Erythroblast (primary cell): ENCODE measurements at regions not wholly inside any gene's neighbourhood (a gene's known extent, or its start where the extent isn't known, plus 50 kb on each side); places are given as distances from the start of the nearest gene placed in this dataset.

Source experiments
- DNase-seq, 2 experiments: peaks; one replicate each; lab custom pipeline; 2025; lab: John Stamatoyannopoulos, UW
- GATA1 ChIP-seq: IDR thresholded peaks from 2 replicates; pipeline ENCODE4 v1.6.1; 2011; ENCODE audit warnings: low read depth, mild to moderate bottlenecking, control low read depth, low read length, moderate library complexity
- POLR2A ChIP-seq: IDR thresholded peaks from 2 replicates; pipeline ENCODE4 v1.6.1; 2011; ENCODE audit warnings: mild to moderate bottlenecking, low read length

DNA sequence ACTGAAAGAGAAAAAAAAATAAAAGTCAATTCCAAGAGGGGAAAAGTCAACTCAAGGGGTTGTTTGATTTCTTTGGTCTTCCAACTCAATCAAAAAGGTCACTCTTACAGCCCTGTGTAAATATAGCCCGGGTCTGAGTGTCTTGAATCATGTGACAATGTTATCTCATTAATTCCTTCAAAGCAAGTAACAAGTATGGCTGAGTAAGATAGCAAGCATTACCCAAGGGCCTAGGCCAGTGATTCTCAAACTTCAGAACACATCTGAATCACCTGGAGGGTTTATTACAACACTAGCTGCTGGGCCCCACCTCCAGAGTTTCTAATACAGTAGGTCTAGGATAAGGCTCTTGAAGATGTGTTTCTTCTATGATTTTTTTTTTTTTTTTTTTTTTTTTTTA lies 125.0 kb downstream of the PRLHR start:
- TF ChIP-seq POLR2A (no peak), GATA1 (no peak)
- no peak for DNase-seq

DNA sequence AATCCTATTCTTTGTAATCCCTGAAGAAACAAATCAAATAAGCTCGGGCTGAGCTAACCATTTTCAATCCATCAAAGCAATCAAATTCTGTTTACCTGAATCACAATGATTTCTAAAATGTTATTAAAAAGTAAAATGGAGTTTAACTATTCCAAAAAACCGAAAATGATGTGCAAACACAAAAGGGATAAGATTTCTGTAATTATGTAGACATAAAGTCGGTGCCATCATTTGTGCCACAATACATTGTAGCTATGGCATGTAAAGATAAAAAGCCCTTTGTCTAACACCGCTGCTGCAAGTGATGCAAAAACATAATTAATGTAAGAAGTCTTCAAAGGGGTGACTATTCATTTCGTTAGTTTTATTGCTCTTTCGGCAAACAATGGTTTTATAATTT lies 125.1 kb upstream of the FAM204A start:
- TF ChIP-seq GATA1: no peak
- no peak for TF ChIP-seq POLR2A
- DNase-seq: no peak

DNA sequence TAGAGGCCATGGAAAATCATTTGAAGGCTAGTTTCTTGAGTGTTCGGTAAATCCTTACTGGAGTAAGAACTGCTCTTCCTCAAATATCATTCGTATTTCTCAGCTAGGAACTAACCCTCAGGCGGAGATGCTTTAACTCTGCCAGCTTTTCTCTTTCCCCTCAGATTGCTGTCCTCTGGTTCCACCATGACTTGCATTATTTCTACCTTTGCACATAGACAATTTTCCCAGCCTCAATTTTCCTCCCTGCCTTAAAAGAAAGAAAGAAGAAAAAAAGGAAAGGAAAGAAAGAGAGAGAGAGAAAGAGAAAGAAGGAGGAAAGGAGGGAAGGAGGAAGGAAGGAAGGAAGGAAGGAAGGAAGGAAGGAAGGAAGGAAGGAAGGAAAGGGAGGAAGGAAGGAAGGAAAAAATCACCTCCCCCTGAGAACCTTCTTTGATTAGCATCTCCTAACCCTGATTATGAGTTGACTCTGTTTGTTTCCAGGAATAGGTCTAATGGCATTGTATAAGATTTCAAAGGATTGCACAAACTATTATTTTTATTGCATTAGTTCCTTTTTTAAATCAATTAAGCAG lies 123.3 kb upstream of the FAM204A start:
- TF ChIP-seq GATA1 (no peak), POLR2A (no peak)
- no peak for DNase-seq

DNA sequence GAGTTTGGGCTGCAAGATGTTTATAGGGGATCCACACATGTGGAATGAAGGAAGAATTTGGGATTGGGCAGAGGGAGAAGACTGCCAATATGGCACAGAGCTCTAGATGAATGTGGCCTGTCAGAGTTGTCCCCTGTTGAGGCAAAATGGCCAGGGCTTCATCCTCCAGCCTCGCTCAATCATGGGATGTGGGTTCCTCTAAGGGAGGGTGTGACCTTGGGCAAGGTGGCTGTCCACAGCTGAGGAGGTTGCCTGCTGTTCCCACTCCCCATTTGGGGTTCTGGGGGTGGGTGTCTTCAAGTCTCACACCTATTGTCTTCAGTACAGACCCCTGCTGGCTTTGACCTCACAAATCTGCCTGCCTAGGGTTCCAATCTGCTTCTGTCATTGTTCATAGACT lies 121.6 kb upstream of the FAM204A start:
- no peak for DNase-seq
- TF ChIP-seq GATA1 (no peak), POLR2A (no peak)

DNA sequence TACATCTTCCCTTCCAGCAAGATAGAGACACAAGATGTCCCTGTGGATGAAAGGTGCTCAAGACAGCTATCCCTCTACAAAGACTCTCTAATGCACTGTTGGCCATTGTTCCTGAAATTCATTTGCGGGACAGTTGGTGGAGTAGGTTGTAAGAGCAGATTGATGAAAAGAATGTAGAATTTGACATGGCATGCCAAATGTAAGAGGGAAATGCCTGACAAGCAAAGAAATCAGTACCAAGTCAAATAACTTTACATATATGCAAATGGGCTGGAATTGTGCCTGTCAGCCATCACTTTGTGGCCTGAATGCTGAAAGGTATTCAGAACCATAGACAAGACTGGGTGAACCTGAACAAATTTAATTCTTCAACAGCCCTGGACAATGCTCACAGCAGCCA lies 120.3 kb upstream of the FAM204A start:
- no peak for DNase-seq
- no peak for TF ChIP-seq GATA1
- TF ChIP-seq POLR2A: no peak

DNA sequence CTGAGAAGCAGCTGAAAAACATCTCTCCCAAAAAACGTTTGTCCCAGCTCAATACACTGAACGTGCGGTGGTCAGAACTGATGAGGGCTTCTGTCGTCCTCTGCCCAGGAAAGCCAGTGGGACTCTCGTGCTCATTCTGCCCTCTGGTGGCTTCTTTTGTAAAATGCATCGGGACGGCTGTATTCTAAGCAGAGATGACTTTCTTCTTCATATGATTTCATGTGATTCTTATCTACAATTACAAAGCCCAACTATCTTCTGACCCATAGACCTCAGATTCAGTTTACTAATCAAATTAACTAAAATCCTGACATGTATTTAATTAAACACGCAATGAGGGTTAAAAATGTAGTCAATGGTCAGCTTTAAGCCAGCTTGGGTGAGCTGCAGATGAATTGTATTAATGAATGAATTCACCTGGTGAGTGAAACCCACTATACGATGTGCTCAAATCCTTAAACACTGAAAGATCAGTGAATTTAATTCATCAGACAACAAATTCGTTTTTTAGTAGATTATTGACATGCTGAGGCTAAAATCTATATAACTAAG lies 117.6 kb upstream of the FAM204A start:
- no peak for TF ChIP-seq POLR2A
- no peak for TF ChIP-seq GATA1
- DNase-seq: peak; percentile 33 to 61

DNA sequence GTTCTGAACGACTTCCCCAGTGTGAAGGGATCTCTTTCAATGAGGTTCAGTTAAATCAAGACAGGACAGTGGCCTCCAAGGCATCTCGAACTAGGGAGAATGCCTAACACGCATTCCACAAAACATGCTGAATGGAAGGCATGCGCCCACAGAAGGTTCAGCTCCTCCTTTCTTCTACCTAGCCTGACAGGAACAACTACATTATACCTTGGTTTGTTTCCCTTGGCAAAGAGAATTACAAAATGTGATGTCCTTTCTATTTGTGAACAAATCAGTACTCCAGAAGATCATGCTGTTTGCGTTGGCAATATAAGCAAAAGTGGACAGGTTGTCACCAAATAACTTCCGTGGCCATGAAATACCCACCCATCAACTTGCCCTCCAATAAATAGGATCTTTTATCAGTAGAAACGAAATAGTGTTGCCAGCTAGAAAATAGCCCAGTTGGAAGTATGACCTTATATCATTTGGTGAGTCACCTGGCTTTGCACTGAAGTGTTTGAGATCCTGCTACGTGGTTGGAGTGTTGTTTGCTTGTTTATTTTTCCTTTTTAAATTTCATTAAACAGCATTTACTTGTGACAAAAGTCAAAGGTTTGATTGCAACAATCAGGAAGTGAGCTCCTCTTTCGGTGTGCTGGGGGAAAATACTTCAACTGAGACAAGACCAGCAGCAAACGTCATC lies 117.0 kb upstream of the FAM204A start:
- no peak for TF ChIP-seq POLR2A
- no peak for TF ChIP-seq GATA1
- DNase-seq: no peak

DNA sequence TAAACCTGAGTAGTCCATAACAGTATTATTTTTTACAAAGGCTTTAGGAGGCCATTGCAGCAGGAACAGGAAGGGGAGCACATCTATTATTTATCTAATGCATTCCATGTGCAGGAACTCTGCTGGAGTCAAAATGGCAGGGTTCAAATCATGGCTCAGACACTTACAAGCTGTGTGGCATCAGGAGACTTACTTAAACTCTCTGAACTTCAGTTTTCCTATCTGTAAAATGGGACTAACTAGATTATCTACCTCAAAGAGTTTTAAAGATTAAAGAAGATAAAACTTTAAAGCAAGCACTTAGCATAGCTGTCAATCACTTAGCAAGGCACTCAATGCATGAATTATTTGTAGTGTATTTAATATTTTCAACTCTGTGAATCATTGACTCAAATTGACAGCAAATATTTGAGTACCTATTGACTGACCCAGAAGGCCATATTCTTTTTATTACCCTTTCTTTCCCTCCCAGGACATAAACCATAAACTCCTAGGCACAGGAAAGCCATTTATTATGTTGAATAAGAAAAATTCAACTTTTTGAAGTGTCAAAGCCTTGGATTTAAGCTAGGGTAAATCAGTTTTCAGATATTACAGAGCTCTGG lies 115.8 kb upstream of the FAM204A start:
- no peak for TF ChIP-seq GATA1
- TF ChIP-seq POLR2A: no peak
- DNase-seq: no peak

DNA sequence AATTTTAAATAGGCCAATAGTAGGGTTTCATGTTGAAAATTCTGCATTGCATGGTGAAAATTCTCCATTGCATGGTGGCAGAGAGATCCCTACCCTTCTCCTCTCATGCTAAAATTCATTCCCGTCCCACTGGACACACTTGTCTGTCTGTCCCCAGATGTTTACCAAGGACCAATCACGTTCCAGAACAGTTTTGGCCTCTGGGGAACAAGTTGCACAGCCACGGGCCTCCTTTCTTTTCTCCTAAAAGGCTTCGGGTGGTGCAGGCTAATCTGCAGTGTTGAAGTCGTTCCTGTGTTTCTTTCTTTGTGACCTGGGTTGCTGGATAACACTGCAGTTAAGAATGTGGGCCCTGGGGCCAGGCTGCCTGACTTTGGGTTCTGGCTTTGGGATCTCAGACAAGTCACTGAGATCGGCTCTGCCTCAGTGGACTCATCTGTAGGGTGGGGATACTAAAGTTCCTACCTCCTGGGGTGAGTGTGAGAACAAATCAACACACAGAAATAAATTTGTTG lies 113.1 kb upstream of the FAM204A start:
- DNase-seq: no peak
- no peak for TF ChIP-seq POLR2A
- TF ChIP-seq GATA1: no peak

DNA sequence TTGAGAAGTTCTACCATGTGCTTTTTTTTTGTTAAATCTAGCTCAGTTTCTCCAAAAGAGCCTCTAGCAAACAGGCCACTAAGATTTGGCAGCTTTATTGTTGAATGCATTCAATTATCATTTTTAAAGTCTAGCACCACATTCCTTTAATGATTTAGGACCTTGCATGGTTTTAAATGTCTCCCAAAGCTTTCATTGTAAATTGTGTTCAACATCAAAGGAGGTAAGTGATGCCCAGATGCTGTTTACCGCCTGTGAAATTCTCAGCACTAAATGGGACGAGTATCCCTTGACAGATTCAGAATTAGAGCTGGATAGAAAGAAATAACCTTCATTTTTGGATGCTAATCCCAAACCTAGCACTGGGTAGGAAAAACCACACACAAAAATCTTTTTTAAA lies 112.1 kb upstream of the FAM204A start:
- TF ChIP-seq POLR2A (no peak), GATA1 (no peak)

DNA sequence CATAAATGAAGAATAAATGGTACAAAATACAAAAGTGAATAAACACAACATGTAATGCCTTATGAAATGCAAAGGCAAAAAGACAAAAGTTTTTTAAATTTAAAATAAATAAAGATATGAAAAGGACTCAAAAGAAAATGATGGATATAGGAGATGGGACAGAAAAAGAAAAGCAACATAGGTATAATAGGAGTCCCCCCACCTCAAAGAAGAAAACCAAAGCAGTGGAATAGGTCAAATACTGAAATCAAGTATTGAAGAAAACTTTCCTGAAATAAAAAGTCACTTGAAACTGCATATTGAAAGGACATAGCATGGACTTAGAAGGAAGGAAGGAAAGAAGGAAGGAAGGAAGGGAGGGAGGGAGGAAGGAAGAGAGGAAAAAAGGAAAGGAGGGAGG lies 110.0 kb upstream of the FAM204A start:
- TF ChIP-seq POLR2A (no peak), GATA1 (no peak)

More for the DNA sequence above, 112.1 kb upstream of the FAM204A start:
- no peak for DNase-seq

DNA sequence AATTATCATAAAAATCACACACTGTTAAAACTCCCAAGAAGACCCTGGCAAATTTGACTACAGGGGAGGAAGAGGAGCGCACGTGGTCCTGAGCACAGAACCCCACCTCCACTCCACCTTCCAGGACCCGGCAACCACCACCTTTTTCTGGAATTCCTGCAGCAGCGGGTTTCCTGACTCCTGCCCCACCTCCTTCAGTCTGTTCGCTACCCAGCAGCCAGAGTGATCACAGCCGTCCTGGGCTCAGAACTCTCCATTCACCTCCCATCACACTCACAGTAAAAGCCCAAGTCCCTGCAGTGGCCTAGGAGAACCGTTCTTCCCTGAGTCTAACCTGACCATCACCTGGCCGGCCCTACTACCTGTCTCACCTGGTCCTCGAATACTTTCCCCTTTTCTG lies 107.4 kb upstream of the FAM204A start:
- TF ChIP-seq GATA1: no peak
- TF ChIP-seq POLR2A: no peak
- DNase-seq: no peak

More for the DNA sequence above, 110.0 kb upstream of the FAM204A start:
- no peak for DNase-seq

DNA sequence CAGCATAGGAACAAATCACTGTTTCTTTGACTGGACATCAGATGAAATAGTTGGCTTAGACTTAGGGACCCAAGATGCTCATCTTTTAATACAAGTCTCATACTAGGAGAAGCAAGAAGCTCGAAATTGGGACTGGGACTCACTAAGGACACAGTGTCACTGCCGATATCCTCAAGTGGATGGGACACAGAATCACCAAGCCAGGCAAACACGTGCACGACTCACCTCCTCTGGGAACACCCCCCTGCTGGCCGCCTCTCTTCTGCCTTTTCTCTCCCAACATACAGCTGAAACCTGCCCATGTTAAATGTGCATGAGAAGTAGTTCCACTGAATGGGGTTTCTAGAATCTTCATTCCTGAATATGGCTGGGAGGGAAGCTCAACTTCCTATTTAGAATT lies 106.6 kb upstream of the FAM204A start:
- no peak for TF ChIP-seq POLR2A
- TF ChIP-seq GATA1: no peak
- no peak for DNase-seq

DNA sequence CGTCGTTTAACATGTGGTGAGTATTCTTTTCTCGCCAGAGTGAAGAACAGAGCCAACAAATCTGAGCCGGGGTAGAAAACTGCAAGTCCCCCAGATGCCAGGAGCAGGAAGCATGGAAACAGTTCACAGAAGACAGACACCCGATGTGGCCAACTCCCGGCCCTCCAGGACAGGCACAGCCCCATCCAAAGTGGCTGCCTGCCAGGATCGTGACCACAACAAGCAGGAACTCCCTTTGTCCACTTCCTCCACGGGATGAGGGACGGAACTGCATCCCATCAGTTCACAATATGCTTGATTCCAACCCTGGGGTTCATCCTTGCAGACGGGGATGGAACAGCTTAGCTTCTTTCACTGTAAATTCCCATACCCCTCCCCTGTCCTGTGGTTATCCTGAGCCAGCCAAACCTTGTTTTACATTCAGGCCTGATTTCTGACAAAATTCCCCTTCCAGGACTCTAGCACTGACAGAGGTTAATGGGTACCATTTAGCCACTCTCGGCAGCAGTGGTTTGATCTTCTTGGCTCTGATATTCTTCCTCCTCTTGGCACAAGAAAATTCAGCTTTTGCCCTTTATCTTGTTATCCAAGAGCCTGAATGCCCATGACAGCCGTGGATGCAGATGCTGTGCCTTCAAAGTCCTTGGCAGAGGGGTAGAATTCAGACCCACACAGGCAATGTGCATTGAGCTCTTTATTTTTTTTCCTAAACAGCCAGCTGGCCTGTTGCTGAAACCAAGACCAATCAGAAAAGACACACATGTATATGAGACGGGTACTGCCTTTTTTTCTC lies 105.5 kb upstream of the FAM204A start:
- TF ChIP-seq POLR2A: no peak
- no peak for TF ChIP-seq GATA1
- no peak for DNase-seq
